Hindlimb muscle (tissue), 1 donor: ENCODE measurements at regions not wholly inside any gene's neighbourhood (a gene's known extent, or its start where the extent isn't known, plus 50 kb on each side); places are given as distances from the start of the nearest gene placed in this dataset.

ENCODE experiments used
- DNase-seq: peaks from one replicate; pipeline ENCODE4 v3.0.0-alpha.2; 2013

GRCh38 chr5:133794771-133795415, 173.5 kb downstream of the C5orf15 start:
- DNase-seq: no peak

GRCh38 chr5:133793756-133794465, 174.5 kb downstream of the C5orf15 start:
- DNase-seq: no peak

- no peak for DNase-seq
These were observed 175.8 kb downstream of the C5orf15 start for GRCh38 chr5:133792655-133793054.

GRCh38 chr5:133792024-133792423, 176.4 kb downstream of the C5orf15 start:
- no peak for DNase-seq

- DNase-seq: no peak
These were observed 177.5 kb downstream of the C5orf15 start for GRCh38 chr5:133790898-133791297.

GRCh38 chr5:133789428-133789827, 177.1 kb upstream of the FSTL4 start:
- DNase-seq: no peak

GRCh38 chr5:133788121-133788520, 175.8 kb upstream of the FSTL4 start:
- DNase-seq: no peak

GRCh38 chr5:133786420-133786819, 174.1 kb upstream of the FSTL4 start:
- no peak for DNase-seq

- no peak for DNase-seq
These were observed 172.8 kb upstream of the FSTL4 start for GRCh38 chr5:133785182-133785581.

- no peak for DNase-seq
These were observed 171.1 kb upstream of the FSTL4 start for GRCh38 chr5:133783481-133783880.

GRCh38 chr5:133782736-133783135, 170.4 kb upstream of the FSTL4 start:
- DNase-seq: no peak

GRCh38 chr5:133781436-133782225, 169.3 kb upstream of the FSTL4 start:
- no peak for DNase-seq

GRCh38 chr5:133780619-133781280, 168.4 kb upstream of the FSTL4 start:
- DNase-seq: no peak

- DNase-seq: no peak
These were observed 167.6 kb upstream of the FSTL4 start for GRCh38 chr5:133779828-133780475.

- DNase-seq: no peak
These were observed 166.3 kb upstream of the FSTL4 start for GRCh38 chr5:133778636-133779035.

- no peak for DNase-seq
These were observed 165.6 kb upstream of the FSTL4 start for GRCh38 chr5:133777951-133778350.

GRCh38 chr5:133775584-133776304, 163.4 kb upstream of the FSTL4 start:
- DNase-seq: no peak

GRCh38 chr5:133773247-133774202, 161.2 kb upstream of the FSTL4 start:
- no peak for DNase-seq

- DNase-seq: no peak
These were observed 157.5 kb upstream of the FSTL4 start for GRCh38 chr5:133769842-133770241.

GRCh38 chr5:133763744-133764143, 151.4 kb upstream of the FSTL4 start:
- no peak for DNase-seq

- no peak for DNase-seq
These were observed 149.3 kb upstream of the FSTL4 start for GRCh38 chr5:133761632-133762031.
